Smooth muscle cell (in vitro differentiated cells): ENCODE measurements at regions not wholly inside any gene's neighbourhood (a gene's known extent, or its start where the extent isn't known, plus 50 kb on each side); places are given as distances from the start of the nearest gene placed in this dataset.

ENCODE experiments used
- DNase-seq: peaks from one replicate; lab custom pipeline; 2025; ENCODE audit not compliant: unreplicated experiment; lab: John Stamatoyannopoulos, UW
- H2AFZ ChIP-seq: fragments of 200-600 bp; sonication (generic); 2 replicates; pipeline ENCODE4 v1.6.0; 2016; ENCODE audit warnings: antibody characterized with exemption, low read depth, mild to moderate bottlenecking
- H3F3A ChIP-seq: fragments of 200-600 bp; sonication (generic); 2 replicates; pipeline ENCODE4 v1.6.0; 2017; ENCODE audit warnings: antibody characterized with exemption, low read depth
- H3K27ac ChIP-seq: fragments of 200-600 bp; sonication (generic); 2 replicates; pipeline ENCODE4 v1.5.1; 2016; ENCODE audit warnings: low read depth, mild to moderate bottlenecking
- H3K27me3 ChIP-seq: fragments of 200-600 bp; sonication (generic); 2 replicates; pipeline ENCODE4 v1.6.1; 2016; ENCODE audit warnings: low read depth, mild to moderate bottlenecking
- H3K36me3 ChIP-seq: fragments of 200-600 bp; sonication (generic); 2 replicates; pipeline ENCODE4 v1.5.1; 2016; ENCODE audit warnings: low read depth
- H3K4me1 ChIP-seq: fragments of 200-600 bp; sonication (generic); 2 replicates; pipeline ENCODE4 v1.5.1; 2016; ENCODE audit warnings: low read depth
- H3K4me2 ChIP-seq: fragments of 200-600 bp; sonication (generic); 2 replicates; pipeline ENCODE4 v1.6.0; 2016; ENCODE audit warnings: mild to moderate bottlenecking
- H3K4me3 ChIP-seq: fragments of 200-600 bp; sonication (generic); 2 replicates; pipeline ENCODE4 v1.5.1; 2016; ENCODE audit warnings: mild to moderate bottlenecking
- H3K79me2 ChIP-seq: fragments of 200-600 bp; sonication (generic); 2 replicates; pipeline ENCODE4 v1.6.0; 2016; ENCODE audit warnings: low read depth, mild to moderate bottlenecking
- H3K9ac ChIP-seq: fragments of 200-600 bp; sonication (generic); 2 replicates; pipeline ENCODE4 v1.6.0; 2016; ENCODE audit warnings: low read depth
- H3K9me3 ChIP-seq: fragments of 200-600 bp; sonication (generic); replicated peaks from 2 replicates; pipeline ENCODE4 v1.5.1; 2016; ENCODE audit warnings: low read depth
- H4K20me1 ChIP-seq: fragments of 200-600 bp; sonication (generic); 2 replicates; pipeline ENCODE4 v1.6.0; 2016; ENCODE audit warnings: low read depth
- CTCF ChIP-seq: fragments of 200-600 bp; sonication (generic); IDR thresholded peaks from 2 replicates; pipeline ENCODE4 v1.5.1; 2017; ENCODE audit warnings: borderline replicate concordance, mild to moderate bottlenecking, antibody characterized with exemption; ENCODE audit not compliant: insufficient read depth, poor library complexity, severe bottlenecking
- WGBS: methylation state at CpG from one replicate; pipeline ENCODE4 v1.1.7; 2016; ENCODE audit warnings: low lambda C conversion rate; 5-methylcytosine and 5-hydroxymethylcytosine counted together

- Histone ChIP-seq H3K36me3 (no peaks in the 10 kb centered on the region), H3K27me3 (no peaks in the 10 kb centered on the region), H3K4me3 (no peak overlapping the region), H3K9ac (no peak overlapping the region), H2AFZ (no peak overlapping the region), H3K9me3 (no peaks in the 10 kb centered on the region), H3K27ac (no peak overlapping the region), H3F3A (no peaks in the 10 kb centered on the region), H3K4me1 (no peaks in the 10 kb centered on the region), H3K4me2 (no peak overlapping the region), H4K20me1 (no peaks in the 10 kb centered on the region), H3K79me2 (no peaks in the 10 kb centered on the region)
- 81% methylated on average over 3 of the region's 3 CpGs for WGBS
- DNase-seq = no peak
- TF ChIP-seq CTCF = no peak
Observed at GRCh38 chr13:68417801-68418200, 1187.7 kb upstream of the PCDH9 start.

GRCh38 chr13:68410007-68410406 lies 1179.9 kb upstream of the PCDH9 start:
- H3K4me2 ChIP-seq = no peak overlapping the region
- no peak overlapping the region for H2AFZ ChIP-seq
- no peaks in the 10 kb centered on the region for H4K20me1 ChIP-seq
- no peaks in the 10 kb centered on the region for H3K9me3 ChIP-seq
- H3K9ac ChIP-seq = no peak overlapping the region
- 96% methylated on average over 1 of the region's 1 CpG for WGBS
- no peak for DNase-seq
- H3K79me2 ChIP-seq = no peaks in the 10 kb centered on the region
- TF ChIP-seq CTCF = no peak
- H3F3A ChIP-seq = no peaks in the 10 kb centered on the region
- no peaks in the 10 kb centered on the region for H3K27me3 ChIP-seq
- no peak overlapping the region for H3K4me3 ChIP-seq
- H3K4me1 ChIP-seq = no peaks in the 10 kb centered on the region
- no peaks in the 10 kb centered on the region for H3K36me3 ChIP-seq
- no peak overlapping the region for H3K27ac ChIP-seq

- H3K36me3 ChIP-seq = no peaks in the 10 kb centered on the region
- DNase-seq = no peak
- TF ChIP-seq CTCF = no peak
Observed at GRCh38 chr13:68390987-68391386, 1160.9 kb upstream of the PCDH9 start.

GRCh38 chr13:68386808-68387207 lies 1156.7 kb upstream of the PCDH9 start:
- no peak overlapping the region for H3K4me3 ChIP-seq
- H3K36me3 ChIP-seq = no peaks in the 10 kb centered on the region
- DNase-seq = no peak
- WGBS = 82% methylated on average over 3 of the region's 3 CpGs
- no peaks in the 10 kb centered on the region for H3K79me2 ChIP-seq
- TF ChIP-seq CTCF = no peak
- no peak overlapping the region for H3K4me2 ChIP-seq
- no peak overlapping the region for H3K27ac ChIP-seq
- no peaks in the 10 kb centered on the region for H3F3A ChIP-seq
- no peaks in the 10 kb centered on the region for H3K27me3 ChIP-seq
- H3K9ac ChIP-seq = no peak overlapping the region
- no peaks in the 10 kb centered on the region for H3K4me1 ChIP-seq
- no peaks in the 10 kb centered on the region for H3K9me3 ChIP-seq
- H2AFZ ChIP-seq = no peak overlapping the region
- no peaks in the 10 kb centered on the region for H4K20me1 ChIP-seq

More at GRCh38 chr13:68390987-68391386, 1160.9 kb upstream of the PCDH9 start:
- H3K9ac ChIP-seq = no peak overlapping the region
- H3K9me3 ChIP-seq = no peaks in the 10 kb centered on the region
- 90% methylated on average over 5 of the region's 5 CpGs for WGBS
- H3K4me2 ChIP-seq = no peak overlapping the region
- no peaks in the 10 kb centered on the region for H3K79me2 ChIP-seq
- no peaks in the 10 kb centered on the region for H3F3A ChIP-seq
- no peak overlapping the region for H3K27ac ChIP-seq
- no peaks in the 10 kb centered on the region for H3K4me1 ChIP-seq
- no peak overlapping the region for H3K4me3 ChIP-seq
- H2AFZ ChIP-seq = no peak overlapping the region
- no peaks in the 10 kb centered on the region for H4K20me1 ChIP-seq
- no peaks in the 10 kb centered on the region for H3K27me3 ChIP-seq
